Skeletal muscle tissue (tissue), 3 donors: ENCODE measurements at regions not wholly inside any gene's neighbourhood (a gene's known extent, or its start where the extent isn't known, plus 50 kb on each side); places are given as distances from the start of the nearest gene placed in this dataset.
"Not testable (repeated sequence)": the region's sequence is repeated elsewhere in the genome, so short reads cannot be mapped to it uniquely, and the experiment has no call there.

ENCODE experiments used
- H3K27ac ChIP-seq: one replicate; pipeline ENCODE4 v1.7.0; 2013; ENCODE audit warnings: mild to moderate bottlenecking, low read depth, low read length, inconsistent platforms
- H3K27me3 ChIP-seq, 3 donors: one replicate each; pipeline ENCODE4 v1.7.0; 2013; ENCODE audit warnings: low read length in 3 of 3; ENCODE audit not compliant: control insufficient read depth in 3 of 3, insufficient read depth in 3 of 3
- H3K36me3 ChIP-seq, 3 donors: one replicate each; pipeline ENCODE4 v1.7.0; 2013; ENCODE audit warnings: low read length in 3 of 3; ENCODE audit not compliant: control insufficient read depth in 3 of 3, insufficient read depth in 3 of 3
- H3K4me1 ChIP-seq, 3 donors: one replicate each; pipeline ENCODE4 v1.7.0; 2013; ENCODE audit warnings: low read length in 3 of 3, mild to moderate bottlenecking in 3 of 3; ENCODE audit not compliant: control insufficient read depth in 3 of 3, insufficient read depth in 3 of 3
- H3K4me3 ChIP-seq, 3 donors: one replicate each; pipeline ENCODE4 v1.7.0; 2013; ENCODE audit warnings: low read length in 3 of 3
- H3K9ac ChIP-seq, 3 donors: one replicate each; pipeline ENCODE4 v1.7.0; 2013; ENCODE audit warnings: low read length in 3 of 3, mild to moderate bottlenecking in 3 of 3, moderate library complexity in 2 of 3, low read depth in 1 of 3
- H3K9me3 ChIP-seq, 3 donors: one replicate each; pipeline ENCODE4 v1.7.0; 2013; ENCODE audit warnings: low read length in 3 of 3; ENCODE audit not compliant: control insufficient read depth in 3 of 3
- donor health status: Osteomylitis.

GRCh38 chrX:8052909-8053308 lies 118.2 kb downstream of the VCX2 start:
- H3K36me3 ChIP-seq = no peaks in the 10 kb centered on the region
- no peak overlapping the region for H3K27ac ChIP-seq
- H3K27me3 ChIP-seq = no peaks in the 10 kb centered on the region
- peaks cover 2 to 8% (median 5%) of the 10 kb centered on the region in 3 donors for H3K4me1 ChIP-seq
- H3K9ac ChIP-seq = no peak overlapping the region
- no peak overlapping the region for H3K4me3 ChIP-seq
- no peaks in the 10 kb centered on the region for H3K9me3 ChIP-seq

- no peaks in the 10 kb centered on the region for H3K9me3 ChIP-seq
- peak overlapping the region in 2 of 3 donors; percentile 23 to 42 for H3K4me3 ChIP-seq
- H3K4me1 ChIP-seq = peaks cover 2 to 8% (median 5%) of the 10 kb centered on the region in 3 donors
- H3K36me3 ChIP-seq = no peaks in the 10 kb centered on the region
- H3K27ac ChIP-seq = no peak overlapping the region
- no peaks in the 10 kb centered on the region for H3K27me3 ChIP-seq
- H3K9ac ChIP-seq = peak overlapping the region in 2 of 3 donors; percentile 25 to 33
Observed at GRCh38 chrX:8049827-8050226, 121.2 kb downstream of the VCX2 start.

- Histone ChIP-seq H3K9me3 (no peaks in the 10 kb centered on the region), H3K27ac (no peak overlapping the region), H3K4me1 (peaks cover 2 to 8% (median 5%) of the 10 kb centered on the region in 3 donors), H3K36me3 (no peaks in the 10 kb centered on the region), H3K27me3 (no peaks in the 10 kb centered on the region), H3K4me3 (no peak overlapping the region), H3K9ac (no peak overlapping the region)
Observed at GRCh38 chrX:8048466-8048865, 121.3 kb upstream of the PNPLA4 start.

GRCh38 chrX:8044947-8045346 lies 117.7 kb upstream of the PNPLA4 start:
- no peak overlapping the region for H3K9ac ChIP-seq
- H3K27me3 ChIP-seq = no peaks in the 10 kb centered on the region
- H3K4me3 ChIP-seq = no peak overlapping the region
- peaks cover under 1 to 7% (median 3%) of the 10 kb centered on the region in 3 donors for H3K4me1 ChIP-seq
- H3K36me3 ChIP-seq = no peaks in the 10 kb centered on the region
- no peak overlapping the region for H3K27ac ChIP-seq
- no peaks in the 10 kb centered on the region for H3K9me3 ChIP-seq

- H3K9me3 ChIP-seq = no peaks in the 10 kb centered on the region
- H3K4me1 ChIP-seq = no peaks in the 10 kb centered on the region
- no peak overlapping the region for H3K4me3 ChIP-seq
- no peak overlapping the region for H3K27ac ChIP-seq
- no peaks in the 10 kb centered on the region for H3K27me3 ChIP-seq
- no peak overlapping the region for H3K9ac ChIP-seq
- H3K36me3 ChIP-seq = no peaks in the 10 kb centered on the region
Observed at GRCh38 chrX:8043546-8043945, 116.3 kb upstream of the PNPLA4 start.

GRCh38 chrX:8043121-8043520 lies 115.9 kb upstream of the PNPLA4 start:
- no peak overlapping the region for H3K9ac ChIP-seq
- no peak overlapping the region for H3K4me3 ChIP-seq
- H3K27me3 ChIP-seq = no peaks in the 10 kb centered on the region
- no peaks in the 10 kb centered on the region for H3K36me3 ChIP-seq
- H3K4me1 ChIP-seq = no peaks in the 10 kb centered on the region
- no peaks in the 10 kb centered on the region for H3K9me3 ChIP-seq
- no peak overlapping the region for H3K27ac ChIP-seq

- Histone ChIP-seq H3K27me3 (no peaks in the 10 kb centered on the region), H3K9me3 (no peaks in the 10 kb centered on the region), H3K9ac (no peak overlapping the region), H3K4me1 (peaks cover 0 to 3% (median 0%) of the 10 kb centered on the region in 3 donors), H3K27ac (no peak overlapping the region), H3K4me3 (no peak overlapping the region), H3K36me3 (no peaks in the 10 kb centered on the region)
Observed at GRCh38 chrX:8042304-8042703, 115.1 kb upstream of the PNPLA4 start.

- H3K9me3 ChIP-seq, H3K36me3 ChIP-seq, H3K4me3 ChIP-seq, H3K27ac ChIP-seq, H3K27me3 ChIP-seq, H3K4me1 ChIP-seq, H3K9ac ChIP-seq: not testable (repeated sequence)
Observed at GRCh38 chrX:8039711-8040110, 112.5 kb upstream of the PNPLA4 start.

GRCh38 chrX:8037593-8038348 lies 110.6 kb upstream of the PNPLA4 start:
- Histone ChIP-seq H3K4me3 (peak overlapping the region; percentile 28 to 41 (median 38)), H3K9ac (no peak overlapping the region), H3K9me3 (no peaks in the 10 kb centered on the region), H3K4me1 (peaks cover 0 to 14% (median 4%) of the 10 kb centered on the region in 3 donors), H3K27me3 (no peaks in the 10 kb centered on the region), H3K36me3 (no peaks in the 10 kb centered on the region), H3K27ac (no peak overlapping the region)

GRCh38 chrX:8036914-8037313 lies 109.7 kb upstream of the PNPLA4 start:
- Histone ChIP-seq H3K4me1 (peaks cover 0 to 14% (median 4%) of the 10 kb centered on the region in 3 donors), H3K9ac (peak overlapping the region in 1 of 3 donors; percentile 17), H3K4me3 (no peak overlapping the region), H3K9me3 (no peaks in the 10 kb centered on the region), H3K36me3 (no peaks in the 10 kb centered on the region), H3K27ac (no peak overlapping the region), H3K27me3 (no peaks in the 10 kb centered on the region)
